ENCODE measurements at regions not wholly inside any gene's neighbourhood (a gene's known extent, or its start where the extent isn't known, plus 50 kb on each side); places are given as distances from the start of the nearest gene placed in this dataset.

DNA sequence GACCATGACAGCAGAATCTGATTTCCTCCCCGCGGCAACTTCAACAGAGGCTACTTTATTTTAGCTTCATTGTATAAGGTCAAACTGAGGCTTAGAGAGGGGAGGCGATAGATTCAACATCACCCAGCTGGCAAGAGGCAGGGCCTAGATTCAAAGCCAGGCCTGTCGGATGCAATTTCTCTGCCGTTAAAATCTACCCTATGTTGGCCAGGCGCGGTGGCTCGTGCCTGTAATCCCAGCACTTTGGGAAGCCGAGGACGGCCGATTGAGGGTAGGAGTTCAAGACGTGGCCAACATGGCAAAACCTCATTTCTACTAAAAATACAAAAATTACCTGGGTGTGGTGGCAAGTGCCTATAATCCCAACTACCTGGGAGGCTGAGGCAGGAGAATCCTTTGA lies 182.2 kb downstream of the BCOR start:
- no peak for DNase-seq (ENCODE audit: low read depth)

GRCh38 chrX:39921838-39922237 lies 175.9 kb downstream of the BCOR start:
- no peak for DNase-seq (ENCODE audit: low read depth)

GRCh38 chrX:39922488-39922887 lies 175.3 kb downstream of the BCOR start:
- no peak for DNase-seq (ENCODE audit: low read depth)

DNA sequence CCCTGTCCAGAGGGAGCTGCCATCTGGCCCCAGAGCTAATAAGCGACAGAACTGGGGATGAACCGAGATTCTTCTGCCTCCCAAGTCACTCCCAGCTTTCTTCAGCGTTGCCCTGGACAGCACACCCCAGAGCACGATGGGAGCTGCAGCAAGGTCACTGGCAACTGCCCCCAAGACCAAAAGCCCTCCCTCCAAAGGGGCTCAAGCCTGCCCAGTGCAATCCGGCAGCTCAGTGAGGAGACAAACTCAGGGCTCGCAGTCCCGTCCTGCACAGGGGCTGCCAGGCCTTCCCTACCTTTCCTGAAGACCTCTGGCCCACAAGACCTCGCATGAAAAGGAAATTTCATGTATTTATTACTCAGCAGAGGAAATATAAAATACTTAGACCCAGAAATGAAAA lies 174.8 kb downstream of the BCOR start:
- no peak for DNase-seq (ENCODE audit: low read depth)

DNA sequence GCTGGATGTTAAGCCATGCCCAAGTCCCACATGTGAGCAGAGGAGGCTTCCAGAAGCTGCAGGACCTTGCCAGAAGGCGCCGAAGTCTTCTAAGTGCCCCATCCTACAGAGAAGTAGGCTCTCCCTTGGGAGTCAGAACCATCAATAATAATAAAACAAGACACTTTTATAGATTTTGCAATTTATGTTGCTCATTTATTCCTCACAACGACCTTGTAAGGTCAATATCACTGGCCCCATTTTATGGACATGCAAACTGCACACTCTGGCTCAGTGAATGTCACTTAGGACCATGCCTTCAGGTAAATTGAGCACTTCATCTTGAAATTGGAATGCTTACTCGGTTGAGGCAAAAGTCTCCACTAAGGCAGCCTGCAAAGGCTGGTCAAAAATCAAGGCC lies 170.4 kb downstream of the BCOR start:
- DNase-seq (ENCODE audit: low read depth): no peak

GRCh38 chrX:39928704-39929378 lies 168.9 kb downstream of the BCOR start:
- no peak for DNase-seq (ENCODE audit: low read depth)

GRCh38 chrX:39929379-39930025 lies 168.3 kb downstream of the BCOR start:
- no peak for DNase-seq (ENCODE audit: low read depth)

- DNase-seq (ENCODE audit: low read depth): no peak
Observed at GRCh38 chrX:39930786-39931528, 166.8 kb downstream of the BCOR start.

DNA sequence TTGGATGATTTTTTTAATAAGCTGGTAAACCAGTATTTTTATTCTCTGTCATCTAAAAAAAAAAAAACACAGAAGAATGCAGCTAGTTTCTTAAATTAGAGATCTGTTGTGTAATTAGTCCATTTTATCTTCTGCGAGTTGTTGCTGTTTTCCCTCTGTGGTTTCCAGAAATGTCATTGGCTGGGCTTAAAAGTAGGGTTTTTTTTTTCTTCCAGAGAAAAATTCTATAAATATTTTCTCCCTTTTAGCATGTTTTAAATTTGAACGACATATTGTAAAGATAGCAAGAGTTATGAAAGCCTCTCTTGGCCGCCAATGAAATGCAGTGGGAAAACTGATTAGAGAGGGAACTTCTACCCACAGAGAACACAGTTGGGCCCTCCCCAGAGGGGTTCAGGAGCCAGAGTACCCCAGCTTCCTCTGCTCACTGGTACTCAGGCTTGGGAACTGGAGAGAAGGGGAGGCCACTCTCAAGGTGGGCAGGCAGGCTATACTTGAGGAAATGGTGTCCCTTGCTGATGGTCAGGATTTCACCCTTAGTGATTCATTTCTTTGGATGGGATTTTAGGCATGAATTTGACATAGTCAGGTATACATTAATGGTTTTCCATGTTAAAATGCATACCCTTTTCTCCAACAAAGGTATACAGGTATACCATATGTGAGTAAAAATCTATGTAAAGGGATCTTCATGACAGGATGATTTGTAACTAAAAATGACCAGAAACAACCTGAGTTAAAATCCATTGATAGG lies 166.1 kb downstream of the BCOR start:
- no peak for DNase-seq (ENCODE audit: low read depth)

GRCh38 chrX:39935411-39936064 lies 162.2 kb downstream of the BCOR start:
- DNase-seq (ENCODE audit: low read depth): no peak

- no peak for DNase-seq (ENCODE audit: low read depth)
Observed at GRCh38 chrX:39936886-39937770, 160.6 kb downstream of the BCOR start.

DNA sequence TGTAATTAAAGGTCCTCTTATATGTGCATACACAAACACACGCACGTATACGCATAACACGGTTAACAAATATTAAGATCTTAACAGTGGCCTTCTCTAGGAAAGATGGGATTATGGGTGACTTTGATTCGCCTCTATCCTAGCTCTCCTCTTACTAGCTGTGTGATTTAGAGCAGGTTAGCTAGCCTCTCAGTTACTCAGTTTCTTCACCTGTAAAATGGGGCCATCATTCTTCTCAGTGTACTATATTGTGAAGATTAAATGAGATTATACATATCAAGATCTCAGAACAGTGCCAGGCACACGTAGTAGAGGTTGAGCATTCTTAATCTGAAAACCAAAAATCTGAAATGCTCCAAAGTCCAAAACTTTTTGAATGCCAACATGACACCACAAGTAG lies 159.3 kb downstream of the BCOR start:
- no peak for DNase-seq (ENCODE audit: low read depth)

GRCh38 chrX:39939678-39940077 lies 158.1 kb downstream of the BCOR start:
- no peak for DNase-seq (ENCODE audit: low read depth)

- DNase-seq (ENCODE audit: low read depth): no peak
Observed at GRCh38 chrX:39941332-39941920, 156.3 kb downstream of the BCOR start.

GRCh38 chrX:39944416-39944815 lies 153.3 kb downstream of the BCOR start:
- no peak for DNase-seq (ENCODE audit: low read depth)

GRCh38 chrX:39945709-39946108 lies 152.0 kb downstream of the BCOR start:
- DNase-seq (ENCODE audit: low read depth): no peak

DNA sequence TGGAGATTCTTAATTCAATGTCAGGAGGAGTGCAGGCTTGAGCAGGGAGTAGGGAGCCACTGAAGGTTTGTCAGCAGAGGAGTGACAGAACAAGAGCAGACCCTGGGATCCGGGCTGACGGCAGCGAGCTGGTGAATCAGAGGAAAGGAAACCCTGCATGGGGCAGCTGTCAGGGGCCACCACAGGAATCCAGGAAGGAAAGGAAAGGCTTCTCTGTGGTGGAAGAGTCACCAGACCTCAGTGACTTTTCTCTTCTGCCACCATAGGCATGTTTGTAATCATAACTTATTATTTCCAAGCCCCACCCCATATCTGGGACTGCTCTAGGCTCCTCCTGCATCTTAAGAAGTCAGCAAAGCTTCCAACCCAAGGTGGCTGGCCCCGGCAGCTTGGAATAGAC lies 150.9 kb downstream of the BCOR start:
- DNase-seq (ENCODE audit: low read depth): no peak

DNA sequence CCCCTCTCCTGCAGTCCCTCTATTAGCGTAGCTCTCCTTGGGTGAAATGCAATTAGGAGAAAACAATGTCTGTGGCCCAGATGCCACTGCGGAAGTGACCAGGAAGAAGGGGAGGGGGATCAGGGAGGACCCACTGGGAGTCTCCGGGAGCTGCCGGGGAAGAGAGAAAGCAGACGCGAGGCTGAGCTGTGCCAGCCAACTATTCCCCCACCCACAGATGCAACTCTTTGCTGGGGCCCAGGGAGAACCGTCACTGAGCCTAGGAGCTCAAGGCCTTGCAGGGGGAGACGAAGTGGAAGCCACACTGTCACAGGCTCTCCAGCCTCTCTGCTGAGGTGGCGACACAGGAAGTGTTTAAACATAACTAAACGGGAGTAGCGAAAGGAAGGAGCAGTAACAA lies 149.2 kb downstream of the BCOR start:
- DNase-seq (ENCODE audit: low read depth): no peak

DNA sequence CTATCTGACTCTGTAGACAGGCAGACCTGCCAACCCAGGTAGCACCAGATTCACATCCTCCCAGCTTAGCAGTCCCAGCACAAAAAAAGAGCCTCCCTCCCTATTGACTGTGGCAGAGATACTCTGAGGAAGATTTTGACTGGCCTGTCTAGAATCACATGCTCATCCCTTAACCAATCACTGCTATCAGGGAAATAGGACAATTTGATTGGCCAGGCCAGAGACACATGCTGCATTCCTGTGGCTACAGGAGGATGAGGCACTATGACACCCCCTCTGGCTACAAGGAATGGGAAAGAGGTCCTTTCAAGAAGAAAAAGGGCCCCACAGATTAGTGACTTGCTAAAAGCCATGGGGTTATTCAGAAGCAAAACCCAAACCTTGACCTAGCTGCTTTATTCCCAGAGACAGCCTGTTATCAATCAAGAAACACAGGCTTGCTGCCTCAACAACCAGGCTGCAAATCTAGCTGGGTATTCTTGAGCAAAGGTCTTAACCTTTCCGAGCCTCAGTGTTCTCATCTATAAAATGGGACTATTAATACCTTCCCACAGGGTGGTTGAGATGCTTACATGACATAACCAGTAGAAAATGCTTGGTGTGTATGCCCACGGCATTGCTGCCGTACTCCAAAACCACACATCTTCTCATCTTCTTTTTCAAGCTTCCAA lies 147.6 kb downstream of the BCOR start:
- no peak for DNase-seq (ENCODE audit: low read depth)

- no peak for DNase-seq (ENCODE audit: low read depth)
Observed at GRCh38 chrX:39952989-39953388, 144.8 kb downstream of the BCOR start.
